ENCODE measurements at regions not wholly inside any gene's neighbourhood (a gene's known extent, or its start where the extent isn't known, plus 50 kb on each side); places are given as distances from the start of the nearest gene placed in this dataset.

- TF ChIP-seq POLR2A (IDR thresholded peaks at IDR 0.05) = no peak
- no peak for TF ChIP-seq CTCF (IDR thresholded peaks at IDR 0.05 in 4 of 5, conservative IDR thresholded peaks at IDR 0.05 in 1 of 5)
- no peaks in the 10 kb centered on the region for H3K36me3 ChIP-seq
- DNase-seq (no peak), ATAC-seq (no peak)
- intact Hi-C loops (cut with DNase I; ENCODE audit: low total_unique reads) (no loop called here), in situ Hi-C loops (cut with MboI; ENCODE audit: low sequenced_read_pairs in 4 of 4) (no loop called here)
- H3K4me1 ChIP-seq = no peaks in the 10 kb centered on the region
- H3K4me3 ChIP-seq = no peak overlapping the region
- H3K27ac ChIP-seq = no peak overlapping the region
- no peaks in the 10 kb centered on the region for H3K9me3 ChIP-seq
- H3K27me3 ChIP-seq = no peaks in the 10 kb centered on the region
Observed at GRCh38 chr12:127175361-127175760, 1091.6 kb upstream of the TMEM132C start.

- Histone ChIP-seq H3K36me3 (no peaks in the 10 kb centered on the region), H3K4me3 (no peak overlapping the region), H3K4me1 (no peaks in the 10 kb centered on the region), H3K27ac (no peak overlapping the region), H3K27me3 (no peaks in the 10 kb centered on the region), H3K9me3 (no peaks in the 10 kb centered on the region)
- intact Hi-C loops (cut with DNase I; ENCODE audit: low total_unique reads) = no loop called here
- in situ Hi-C loops (cut with MboI; ENCODE audit: low sequenced_read_pairs in 4 of 4) = no loop called here
- ATAC-seq (no peak), DNase-seq (no peak)
- TF ChIP-seq CTCF (IDR thresholded peaks at IDR 0.05 in 4 of 5, conservative IDR thresholded peaks at IDR 0.05 in 1 of 5) (no peak), POLR2A (IDR thresholded peaks at IDR 0.05) (no peak)
Observed at GRCh38 chr12:127176804-127177203, 1090.2 kb upstream of the TMEM132C start.

- Histone ChIP-seq H3K27ac (no peak overlapping the region), H3K36me3 (no peaks in the 10 kb centered on the region), H3K9me3 (no peaks in the 10 kb centered on the region), H3K4me1 (no peaks in the 10 kb centered on the region), H3K27me3 (no peaks in the 10 kb centered on the region), H3K4me3 (no peak overlapping the region)
- TF ChIP-seq POLR2A (IDR thresholded peaks at IDR 0.05) (no peak), CTCF (IDR thresholded peaks at IDR 0.05 in 4 of 5, conservative IDR thresholded peaks at IDR 0.05 in 1 of 5) (no peak)
- intact Hi-C loops (cut with DNase I; ENCODE audit: low total_unique reads) = no loop called here
- DNase-seq (no peak), ATAC-seq (no peak)
- in situ Hi-C loops (cut with MboI; ENCODE audit: low sequenced_read_pairs in 4 of 4) = no loop called here
Observed at GRCh38 chr12:127178052-127178451, 1088.9 kb upstream of the TMEM132C start.

GRCh38 chr12:127178463-127178862 is 1088.5 kb upstream of the TMEM132C start:
- TF ChIP-seq POLR2A (IDR thresholded peaks at IDR 0.05) = no peak
- TF ChIP-seq CTCF (IDR thresholded peaks at IDR 0.05 in 4 of 5, conservative IDR thresholded peaks at IDR 0.05 in 1 of 5) = no peak
- no peaks in the 10 kb centered on the region for H3K36me3 ChIP-seq
- DNase-seq (no peak), ATAC-seq (no peak)
- no peaks in the 10 kb centered on the region for H3K4me1 ChIP-seq
- in situ Hi-C loops (cut with MboI; ENCODE audit: low sequenced_read_pairs in 4 of 4) (no loop called here), intact Hi-C loops (cut with DNase I; ENCODE audit: low total_unique reads) (no loop called here)
- no peaks in the 10 kb centered on the region for H3K27me3 ChIP-seq
- H3K4me3 ChIP-seq = no peak overlapping the region
- no peaks in the 10 kb centered on the region for H3K9me3 ChIP-seq
- H3K27ac ChIP-seq = peak overlapping the region in 1 of 4 donors; percentile 31

GRCh38 chr12:127179176-127179575 is 1087.8 kb upstream of the TMEM132C start:
- H3K4me1 ChIP-seq = no peaks in the 10 kb centered on the region
- no peaks in the 10 kb centered on the region for H3K27me3 ChIP-seq
- peak overlapping the region in 1 of 4 donors; percentile 31 for H3K27ac ChIP-seq
- DNase-seq = peak in 1 of 2 donors; percentile 30
- TF ChIP-seq CTCF (IDR thresholded peaks at IDR 0.05 in 4 of 5, conservative IDR thresholded peaks at IDR 0.05 in 1 of 5) = no peak
- no peak for TF ChIP-seq POLR2A (IDR thresholded peaks at IDR 0.05)
- H3K9me3 ChIP-seq = no peaks in the 10 kb centered on the region
- ATAC-seq = peak; percentile 68 to 84
- H3K36me3 ChIP-seq = no peaks in the 10 kb centered on the region
- in situ Hi-C loops (cut with MboI; ENCODE audit: low sequenced_read_pairs in 4 of 4) = no loop called here
- H3K4me3 ChIP-seq = no peak overlapping the region
- intact Hi-C loops (cut with DNase I; ENCODE audit: low total_unique reads) = no loop called here

All from gastrocnemius medialis (tissue), 4 donors.